Hematopoietic multipotent progenitor cell treated with erythropoietin and hydrocortisone succinate and interleukin-3 and kit ligand, for 4 days (in vitro differentiated cells): ENCODE measurements at regions not wholly inside any gene's neighbourhood (a gene's known extent, or its start where the extent isn't known, plus 50 kb on each side); places are given as distances from the start of the nearest gene placed in this dataset.
"Not testable (repeated sequence)": the region's sequence is repeated elsewhere in the genome, so short reads cannot be mapped to it uniquely, and the experiment has no call there.

Source experiments
- DNase-seq: peaks from one replicate; pipeline ENCODE4 v3.0.0-alpha.2; 2015

GRCh38 chr6:92122746-92123145 lies 1296.6 kb downstream of the EPHA7 start:
- peak; percentile 24 for DNase-seq

- DNase-seq: no peak
Observed at GRCh38 chr6:92121228-92121627, 1298.1 kb downstream of the EPHA7 start.

- no peak for DNase-seq
Observed at GRCh38 chr6:92117800-92118199, 1301.6 kb downstream of the EPHA7 start.

- no peak for DNase-seq
Observed at GRCh38 chr6:92114797-92115196, 1304.6 kb downstream of the EPHA7 start.

GRCh38 chr6:92114091-92114675 lies 1305.2 kb downstream of the EPHA7 start:
- no peak for DNase-seq

- DNase-seq: peak; percentile 8
Observed at GRCh38 chr6:92111386-92111785, 1308.0 kb downstream of the EPHA7 start.

GRCh38 chr6:92110403-92110802 lies 1309.0 kb downstream of the EPHA7 start:
- no peak for DNase-seq

GRCh38 chr6:92109956-92110355 lies 1309.4 kb downstream of the EPHA7 start:
- DNase-seq: peak; percentile 29

- no peak for DNase-seq
Observed at GRCh38 chr6:92109256-92109655, 1310.1 kb downstream of the EPHA7 start.

GRCh38 chr6:92086750-92087149 lies 1332.6 kb downstream of the EPHA7 start:
- no peak for DNase-seq

GRCh38 chr6:92083914-92084313 lies 1335.4 kb downstream of the EPHA7 start:
- not testable (repeated sequence) for DNase-seq

GRCh38 chr6:92072387-92072786 lies 1347.0 kb downstream of the EPHA7 start:
- DNase-seq: no peak

- no peak for DNase-seq
Observed at GRCh38 chr6:92069781-92070180, 1349.6 kb downstream of the EPHA7 start.

GRCh38 chr6:92052513-92052912 lies 1366.8 kb downstream of the EPHA7 start:
- DNase-seq: no peak

- no peak for DNase-seq
Observed at GRCh38 chr6:92050216-92050615, 1369.1 kb downstream of the EPHA7 start.

GRCh38 chr6:92047860-92048259 lies 1371.5 kb downstream of the EPHA7 start:
- no peak for DNase-seq

- DNase-seq: no peak
Observed at GRCh38 chr6:92047152-92047850, 1372.1 kb downstream of the EPHA7 start.

GRCh38 chr6:92044312-92044711 lies 1375.0 kb downstream of the EPHA7 start:
- DNase-seq: no peak

- no peak for DNase-seq
Observed at GRCh38 chr6:92043777-92044176, 1375.6 kb downstream of the EPHA7 start.

GRCh38 chr6:92026878-92027277 lies 1392.5 kb downstream of the EPHA7 start:
- no peak for DNase-seq

GRCh38 chr6:92024881-92025280 lies 1394.5 kb downstream of the EPHA7 start:
- no peak for DNase-seq

- DNase-seq: no peak
Observed at GRCh38 chr6:92024110-92024509, 1395.2 kb downstream of the EPHA7 start.

- DNase-seq: no peak
Observed at GRCh38 chr6:92023410-92023966, 1395.9 kb downstream of the EPHA7 start.

GRCh38 chr6:92011681-92012245 lies 1407.6 kb downstream of the EPHA7 start:
- DNase-seq: no peak
